HG02840 (cell line): ENCODE measurements at regions not wholly inside any gene's neighbourhood (a gene's known extent, or its start where the extent isn't known, plus 50 kb on each side); places are given as distances from the start of the nearest gene placed in this dataset.

Experiments
- ATAC-seq: cut with Tn5 transposase; IDR thresholded peaks from one replicate; pipeline ENCODE4 v1.9.1; 2021; ENCODE audit warnings: mild to moderate bottlenecking, moderate library complexity, moderate number of reproducible peaks; ENCODE audit not compliant: unreplicated experiment, low FRiP score

GRCh38 chr13:100818711-100819110, 144.1 kb upstream of the TMTC4 start:
- no peak for ATAC-seq

DNA sequence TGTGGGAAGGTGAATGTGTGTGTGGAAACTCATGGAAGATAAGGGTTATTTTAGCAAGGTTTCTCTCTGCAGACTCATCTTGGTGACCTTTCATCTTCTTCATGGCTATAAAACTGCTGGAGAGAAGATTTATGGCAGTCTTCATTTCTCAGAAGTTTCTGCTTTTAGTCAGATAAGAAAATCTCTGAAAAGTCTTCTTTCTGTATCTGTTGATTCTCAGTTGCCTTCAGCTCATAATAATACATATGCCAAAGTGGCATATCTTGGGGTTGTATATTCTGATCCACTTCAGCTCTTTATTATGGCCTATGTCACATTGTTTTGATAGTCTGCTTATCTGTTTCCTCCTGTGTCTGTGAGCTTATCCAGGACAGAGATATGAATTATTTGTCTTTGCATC, 143.3 kb upstream of the TMTC4 start:
- ATAC-seq, result no peak

DNA sequence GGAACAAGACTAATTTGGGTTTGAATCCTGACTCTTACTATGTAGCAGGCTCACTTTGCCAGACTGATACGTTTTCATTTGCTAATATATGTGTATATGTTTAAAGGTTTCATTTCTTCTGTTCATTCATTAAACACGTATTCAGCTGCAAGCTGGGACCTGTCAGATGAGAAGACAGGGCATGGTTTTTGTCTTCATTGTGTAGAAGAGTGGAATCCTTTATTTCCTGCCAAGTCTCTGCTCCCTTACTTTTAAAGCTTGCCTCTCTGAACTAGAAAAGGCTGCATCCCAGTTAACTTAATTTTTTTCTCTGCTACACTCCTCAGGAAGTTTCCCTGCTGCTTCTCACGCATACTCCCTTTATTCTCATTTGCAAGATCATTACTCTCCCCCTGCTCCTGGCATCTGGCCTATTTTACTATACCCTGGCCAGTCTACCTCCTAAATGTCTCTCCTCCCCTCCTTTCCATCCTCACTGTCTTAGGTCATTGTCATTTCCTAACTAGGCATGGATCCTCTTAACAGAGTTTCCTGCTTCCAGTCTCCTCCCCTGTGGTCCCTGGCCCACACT, 141.0 kb upstream of the TMTC4 start:
- ATAC-seq, result no peak

DNA sequence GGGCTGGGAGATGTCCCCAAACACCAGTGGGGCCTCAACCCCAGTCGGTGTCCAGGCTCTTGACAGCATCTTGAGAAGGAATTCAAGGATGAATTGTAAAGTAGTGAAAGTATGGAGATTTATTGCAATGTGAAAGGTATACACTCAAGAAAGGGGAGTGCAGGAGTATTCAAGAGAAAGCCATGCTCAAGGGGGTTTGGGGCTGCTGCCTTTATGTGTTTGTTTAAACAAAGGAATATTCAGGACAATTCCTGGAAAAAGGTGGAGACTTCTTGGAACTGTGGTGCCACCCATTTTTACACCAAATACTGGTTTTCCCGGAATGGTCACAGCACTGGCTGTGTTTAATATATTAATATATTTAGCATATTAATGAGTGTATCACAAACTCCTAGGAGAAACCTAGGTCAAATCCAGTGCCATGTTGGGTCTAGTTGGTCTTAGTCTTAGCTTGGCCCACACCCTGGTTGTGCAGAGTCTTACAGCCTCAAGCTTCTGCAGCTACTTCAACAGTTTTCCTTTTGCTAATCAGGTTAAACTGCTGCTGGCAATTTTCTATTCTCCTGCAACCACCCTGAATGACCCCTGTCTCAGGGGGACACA, 138.5 kb upstream of the TMTC4 start:
- ATAC-seq, result no peak

DNA sequence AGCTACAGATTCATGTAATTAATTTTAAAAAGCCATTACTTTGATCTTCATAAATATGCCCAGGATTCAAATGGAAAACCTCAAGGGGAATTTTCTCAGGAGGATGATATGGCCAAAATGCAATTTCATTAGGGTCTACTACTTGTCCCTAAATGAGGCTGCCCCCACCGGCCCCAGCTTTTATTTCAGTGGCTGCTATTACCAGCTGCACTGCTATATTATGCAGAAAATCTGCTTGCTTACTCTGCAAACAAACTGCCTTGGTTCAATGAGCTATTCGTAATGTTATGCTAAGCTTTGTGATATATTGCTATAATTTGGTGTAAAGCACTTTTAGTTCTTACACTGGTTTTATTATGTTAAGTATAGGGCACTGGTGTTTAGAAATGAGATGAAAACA, 137.3 kb upstream of the TMTC4 start:
- ATAC-seq, result no peak

GRCh38 chr13:100811024-100811865, 136.7 kb upstream of the TMTC4 start:
- ATAC-seq, result no peak

DNA sequence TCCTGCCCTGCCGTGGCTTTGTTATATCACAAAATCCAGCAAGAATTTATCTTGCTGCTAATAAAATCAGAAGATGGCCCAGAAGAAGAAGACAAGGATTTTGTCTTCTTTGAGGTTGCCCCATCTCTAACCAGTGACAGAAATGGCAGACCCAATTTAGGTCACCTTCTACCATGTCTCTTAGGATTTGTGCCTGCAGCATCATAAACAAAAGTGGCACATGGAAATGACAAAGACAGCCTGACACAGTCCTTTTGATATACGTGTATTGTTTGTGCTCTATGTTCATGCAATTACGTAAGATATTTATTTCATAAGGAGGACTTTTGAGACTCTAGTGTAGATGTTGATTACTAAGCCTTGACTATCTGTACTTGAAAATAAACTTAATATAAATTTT, 135.9 kb upstream of the TMTC4 start:
- ATAC-seq, result no peak

DNA sequence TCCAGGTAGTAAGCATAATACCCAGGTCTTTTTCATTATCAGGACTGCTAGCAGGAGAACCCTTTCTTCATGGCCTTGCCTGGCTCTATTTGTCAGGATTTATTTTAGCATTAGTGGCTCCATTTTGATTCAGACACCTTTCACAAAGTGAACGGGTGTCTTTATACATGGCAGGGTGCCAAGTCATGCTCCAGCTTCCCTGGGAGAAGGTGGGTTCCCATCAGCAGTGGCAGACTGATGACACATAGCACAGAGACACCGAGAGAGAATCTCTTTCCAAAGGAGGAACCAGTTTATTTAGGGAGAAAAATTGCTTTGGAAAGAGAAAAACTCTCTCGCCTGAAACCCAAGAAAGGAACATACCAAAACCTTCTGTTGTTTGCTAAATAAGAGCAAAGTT, 135.3 kb upstream of the TMTC4 start:
- ATAC-seq, result no peak

GRCh38 chr13:100809129-100809390, 134.5 kb upstream of the TMTC4 start:
- no peak for ATAC-seq

- ATAC-seq, result no peak
These were observed 133.9 kb upstream of the TMTC4 start for GRCh38 chr13:100808330-100809128.

GRCh38 chr13:100803091-100803490, 128.5 kb upstream of the TMTC4 start:
- no peak for ATAC-seq

GRCh38 chr13:100800283-100800875, 125.8 kb upstream of the TMTC4 start:
- no peak for ATAC-seq

DNA sequence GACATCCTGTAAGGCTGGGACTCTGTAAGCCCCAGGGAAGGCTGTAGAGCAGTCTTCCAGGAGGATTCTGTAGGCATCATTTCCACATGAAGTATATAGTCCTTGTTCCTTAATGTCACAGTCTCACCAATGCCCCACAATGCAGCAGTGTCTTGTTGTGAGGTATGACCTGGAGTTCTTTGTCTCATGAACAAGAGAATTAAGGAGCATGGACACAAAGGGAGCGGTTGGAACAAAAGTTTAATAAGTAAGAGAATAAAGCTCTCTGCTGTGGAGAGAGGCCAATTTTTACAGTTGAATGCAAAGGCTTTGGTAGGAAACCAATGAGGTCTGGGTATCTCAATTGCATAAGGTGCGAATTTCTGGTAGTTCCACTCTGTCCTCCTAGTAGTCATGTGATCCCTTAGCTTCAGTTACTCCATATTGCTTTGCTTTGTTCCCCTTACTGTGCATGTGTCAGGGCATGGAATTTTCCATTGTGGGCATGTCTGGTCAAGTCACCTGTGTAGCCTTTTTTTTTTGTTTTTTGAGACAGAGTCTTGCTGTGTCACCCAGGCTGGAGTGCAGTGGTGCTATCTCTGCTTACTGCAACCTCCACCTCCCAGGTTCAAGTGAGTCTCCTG, 124.3 kb upstream of the TMTC4 start:
- no peak for ATAC-seq

DNA sequence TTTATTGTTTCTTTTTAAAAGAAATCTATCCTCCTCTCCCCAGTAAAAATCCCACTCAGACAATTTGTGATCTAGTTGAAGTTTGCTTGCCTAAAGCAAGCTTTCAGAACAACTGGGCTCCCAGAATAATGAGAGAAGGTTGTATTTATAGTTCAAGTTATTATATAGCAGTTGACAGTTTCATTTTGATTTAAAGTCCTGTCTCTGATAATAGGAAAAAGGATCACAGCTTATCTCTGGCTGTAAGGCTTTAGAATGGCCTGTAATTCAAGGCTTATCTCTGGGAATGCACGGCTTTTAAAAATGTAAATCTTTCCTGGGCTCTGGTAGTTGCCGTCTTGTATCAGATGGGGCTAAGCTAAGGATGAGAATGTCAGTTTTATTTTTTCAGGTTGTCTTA, 123.3 kb upstream of the TMTC4 start:
- ATAC-seq, result no peak

DNA sequence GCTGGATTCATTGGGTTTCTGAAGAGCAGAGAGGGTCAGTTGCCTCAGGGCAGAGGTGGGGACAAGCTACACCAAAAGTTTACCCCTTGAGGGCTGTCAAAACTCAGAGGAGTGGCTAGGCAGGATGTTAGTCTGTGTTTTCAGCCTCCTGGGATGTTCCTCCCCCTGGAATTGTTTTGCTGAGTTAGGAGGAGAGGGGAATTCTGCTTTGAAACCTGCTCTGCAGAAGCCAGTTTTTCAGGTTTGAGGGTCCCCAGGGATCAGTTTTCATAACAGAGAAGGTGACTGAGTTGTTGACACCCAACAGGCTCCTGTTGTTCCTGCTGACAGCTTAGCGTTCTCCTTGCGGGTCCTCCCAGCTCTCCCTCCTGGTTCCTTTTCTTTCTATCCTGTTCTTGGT, 121.9 kb upstream of the TMTC4 start:
- ATAC-seq, result no peak

DNA sequence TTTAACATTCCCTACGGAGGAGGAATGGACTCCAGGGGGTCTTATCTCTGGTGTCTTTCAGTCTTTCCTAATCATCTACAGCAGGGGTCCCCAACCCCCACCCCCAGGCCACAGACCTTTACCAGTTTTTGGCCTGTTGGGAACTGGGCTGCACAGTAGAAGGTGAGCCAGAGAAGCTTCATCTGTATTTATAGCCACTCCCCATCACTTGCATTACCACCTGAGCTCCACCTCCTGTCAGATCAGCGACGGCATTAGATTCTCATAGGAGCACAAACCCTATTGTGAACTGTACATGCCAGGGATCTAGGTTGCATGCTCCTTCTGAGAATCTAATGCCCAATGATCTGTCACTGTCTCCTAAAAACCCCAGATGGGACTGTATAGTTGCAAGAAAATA, 120.0 kb upstream of the TMTC4 start:
- no peak for ATAC-seq

GRCh38 chr13:100790405-100790804, 115.8 kb upstream of the TMTC4 start:
- ATAC-seq, result no peak

DNA sequence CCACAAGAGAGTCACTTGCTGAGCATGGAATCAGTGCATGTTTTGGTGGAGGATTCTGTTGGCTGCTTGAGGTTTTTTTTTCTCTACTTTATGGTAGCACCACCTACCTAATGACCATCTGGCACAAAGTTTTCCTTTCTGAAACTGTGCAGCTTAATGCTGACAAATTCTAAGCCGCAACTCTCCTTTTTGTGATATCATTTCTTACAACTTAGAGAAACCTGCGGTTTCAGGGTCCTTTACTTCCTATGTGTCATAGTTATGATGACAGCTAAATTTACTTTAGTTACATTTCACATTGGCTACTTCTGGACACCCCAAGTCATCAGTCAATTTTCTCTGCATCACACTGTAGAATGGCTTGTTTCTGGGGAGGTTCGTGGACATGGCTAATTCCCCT, 115.4 kb upstream of the TMTC4 start:
- peak; percentile 70 for ATAC-seq

DNA sequence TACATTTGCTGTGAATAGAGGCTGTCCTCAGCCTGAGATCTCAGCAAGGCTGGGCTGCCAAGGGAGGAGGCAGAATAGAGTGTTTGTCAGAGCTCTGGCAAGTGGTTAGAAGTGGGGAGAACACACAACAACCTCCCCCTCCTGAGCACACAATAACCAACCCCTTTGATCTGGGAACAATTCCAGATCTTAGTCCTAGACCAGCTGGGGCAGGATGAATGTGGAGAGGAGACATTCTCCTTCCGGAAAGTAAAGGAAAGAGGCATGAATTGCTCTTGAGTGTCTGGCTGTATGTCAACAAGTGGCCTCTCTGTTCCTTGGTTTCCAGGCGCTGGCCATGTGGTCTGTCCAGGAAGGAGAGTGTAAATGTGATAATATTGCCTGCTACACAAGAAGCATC, 114.9 kb upstream of the TMTC4 start:
- ATAC-seq, result peak; percentile 21

DNA sequence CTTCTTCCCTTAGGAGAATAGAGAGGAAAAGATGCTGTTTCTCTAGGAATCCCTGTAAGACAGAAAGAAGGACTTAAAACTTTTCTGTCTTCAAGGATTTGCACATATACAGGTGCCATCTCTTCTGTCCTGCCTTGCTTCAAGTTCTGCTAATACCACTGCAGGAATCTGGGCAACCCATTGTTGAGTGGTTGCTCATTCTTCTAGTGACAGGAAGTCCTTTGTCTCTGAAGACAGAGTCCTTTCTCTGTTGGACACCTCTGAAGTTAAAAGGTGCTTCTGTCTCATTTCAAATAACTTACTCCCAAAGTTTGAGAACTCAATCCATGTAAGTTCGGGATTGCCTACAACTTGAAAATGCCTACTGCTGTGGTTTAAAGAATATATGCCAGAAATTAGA, 114.4 kb upstream of the TMTC4 start:
- no peak for ATAC-seq

DNA sequence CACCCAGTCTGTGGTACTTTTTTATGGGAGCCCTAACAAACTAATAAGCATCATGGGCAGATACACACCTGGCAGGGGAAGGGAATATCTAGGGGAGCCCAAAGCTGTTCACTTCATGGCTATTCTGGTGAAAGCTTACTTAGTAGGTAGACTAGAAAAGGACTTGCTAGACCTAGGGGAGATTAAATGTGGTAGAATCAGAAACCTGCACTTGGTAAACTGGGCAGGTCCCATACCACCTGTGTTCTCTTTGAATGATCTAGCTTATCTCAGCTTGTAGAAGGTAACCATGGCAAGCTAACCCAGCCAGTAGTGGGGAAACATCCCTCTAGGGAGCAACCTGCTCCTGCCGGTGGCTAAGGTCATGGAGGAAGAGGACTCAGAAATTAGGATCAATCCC, 113.9 kb upstream of the TMTC4 start:
- ATAC-seq, result no peak
